Heart right ventricle (tissue), 16 donors: ENCODE measurements at regions not wholly inside any gene's neighbourhood (a gene's known extent, or its start where the extent isn't known, plus 50 kb on each side); places are given as distances from the start of the nearest gene placed in this dataset.
A peak's percentile ranks its signal among the peaks of the same experiment; 100 is the strongest.
"Not testable (repeated sequence)": the region's sequence is repeated elsewhere in the genome, so short reads cannot be mapped to it uniquely, and the experiment has no call there.

Experiments used
- ATAC-seq, 8 donors: fragments of 200-7000 bp; cut with Tn5 transposase; one replicate each; pipeline ENCODE4 v1.9.1; 2020; ENCODE audit warnings: mild to moderate bottlenecking in 8 of 8, moderate library complexity in 8 of 8, moderate number of reproducible peaks in 1 of 8
- DNase-seq, 2 donors: peaks; one replicate each; pipeline ENCODE4 v3.0.0-alpha.2; 2020
- H3K27ac ChIP-seq, 10 donors: fragments of 200-600 bp; sonication (generic) in 2 of 10; one replicate each; pipeline versions ENCODE4 v1.5.0 to v1.8.0; 2020 to 2022; ENCODE audit warnings: mild to moderate bottlenecking in 3 of 10
- H3K27me3 ChIP-seq, 7 donors: fragments of 200-600 bp; one replicate each; pipeline ENCODE4 v1.8.0; 2021 to 2022; ENCODE audit warnings: mild to moderate bottlenecking in 2 of 7
- H3K36me3 ChIP-seq, 9 donors: fragments of 200-600 bp; sonication (generic) in 1 of 9; one replicate each; pipeline versions ENCODE4 v1.5.0 to v1.8.0; 2020 to 2022; ENCODE audit warnings: mild to moderate bottlenecking in 2 of 9
- H3K4me1 ChIP-seq, 9 donors: fragments of 200-600 bp; sonication (generic) in 1 of 9; one replicate each; pipeline versions ENCODE4 v1.5.0 to v1.8.0; 2020 to 2022; ENCODE audit warnings: mild to moderate bottlenecking in 4 of 9
- H3K4me3 ChIP-seq, 10 donors: fragments of 200-600 bp; sonication (generic) in 2 of 10; one replicate each; pipeline versions ENCODE4 v1.5.0 to v1.8.0; 2020 to 2022; ENCODE audit warnings: mild to moderate bottlenecking in 7 of 10, moderate library complexity in 2 of 10
- H3K9me3 ChIP-seq, 11 donors: fragments of 200-600 bp in 10 of 11; sonication (generic) in 2 of 11; one replicate each; pipeline versions ENCODE4 v1.5.0 to v1.8.0; 2013 to 2022; ENCODE audit warnings: mild to moderate bottlenecking in 2 of 11, control low read depth in 1 of 11, moderate library complexity in 1 of 11
- WGBS, 2 donors: extraction: QIAGEN DNeasy Blood & Tissue Kit; methylation state at CpG; one replicate each; pipeline ENCODE4 v1.1.7; 2013; ENCODE audit warnings: inconsistent platforms in 1 of 2; 5-methylcytosine and 5-hydroxymethylcytosine counted together
- intact Hi-C, 10 donors: fragments of 100-400 bp; cut with DNase I; formaldehyde crosslinking; loops; one replicate each; pipeline versions ENCODE4 v1.11.1 to v1.14.2; 2022
- TF ChIP-seq, protein P1 (sequence below), 9 donors: fragments of 200-600 bp; sonication (generic) in 2 of 9; IDR thresholded peaks; one replicate each; pipeline versions ENCODE4 v1.5.0 to v1.8.0; 2021 to 2022; ENCODE audit warnings: antibody characterized with exemption in 9 of 9, mild to moderate bottlenecking in 5 of 9, moderate library complexity in 1 of 9
- donor health status: Arrhythmogenic right ventricular cardiomyopathy.
- donor health status: ischemic (EF 13 %, LVEDD 7.1; RV severe dilation, severe dysfunction).
- donor health status: healthy with polysubstance abuse.
- donor health status: DM: no; HTN: yes; CAD: no.
- donor health status: DM: no; HTN: no; CAD: no.
- donor health status: ischemic (EF 25% LVEDD 6.9; RV normal size, moderate dysfunction).
- donor health status: ischemic (EF 25% LVEDD 5.7; RV mildly dilated, moderate dysfunction).
- donor health status: healthy.
- donor health status: DM: yes; HTN: yes; CAD: no.
- donor health status: Ischemic cardiomyopathy.
- donor health status: ischemic (EF 35%, LVEDD 5.7; RV mildly dilated, moderate dysfunction).
- donor health status: nonischemic (EF 11% LVEDD 7.7; RV severe dilation, severe dysfunction).
- donor health status: DM: yes; HTN: yes; CAD: no.
- donor health status: PGD.
- donor health status: ischemic (EF 29% LVEDD 5.4; RV normal size, mild dysfunction).
- donor health status: nonischemic (EF 23%, LVEDD 6.1; RV moderate dilation, normal function).

DNA sequence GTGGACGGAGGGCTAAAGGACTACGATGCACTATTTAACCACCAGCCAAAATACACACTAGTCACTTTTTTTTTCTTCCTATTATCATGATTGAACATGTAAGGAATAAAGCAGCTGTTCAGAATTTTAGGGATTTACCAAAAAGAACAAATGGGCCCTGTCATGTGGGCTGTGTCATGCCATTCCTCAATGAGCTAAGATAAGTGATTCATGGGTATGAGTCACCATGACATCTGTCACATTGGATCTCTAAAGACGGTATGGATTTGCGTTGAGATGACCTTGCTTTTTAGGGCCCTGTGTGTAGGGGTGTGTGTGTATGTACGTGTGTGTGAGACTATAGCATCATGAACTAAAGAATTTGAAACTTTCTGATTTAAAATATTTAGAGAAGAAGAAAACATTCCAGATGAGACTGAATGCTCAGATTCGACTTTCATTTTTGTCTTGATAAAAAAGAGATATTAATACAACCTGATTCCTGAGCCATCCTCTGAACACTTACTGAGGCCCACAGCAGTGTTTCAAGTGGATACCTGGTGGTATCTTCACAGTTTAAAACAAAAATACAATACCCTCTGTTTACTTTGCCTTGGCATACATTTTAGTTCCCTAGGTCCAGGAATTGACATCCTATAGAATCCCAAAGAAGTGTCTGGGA lies 246.1 kb upstream of the DUSP10 start:
- Histone ChIP-seq H3K36me3 (no peaks in the 10 kb centered on the region), H3K27me3 (no peaks in the 10 kb centered on the region), H3K9me3 (no peaks in the 10 kb centered on the region), H3K4me3 (no peak overlapping the region), H3K4me1 (no peaks in the 10 kb centered on the region), H3K27ac (peak overlapping the region in 1 of 10 donors; percentile 45)
- TF ChIP-seq, protein P1, sequence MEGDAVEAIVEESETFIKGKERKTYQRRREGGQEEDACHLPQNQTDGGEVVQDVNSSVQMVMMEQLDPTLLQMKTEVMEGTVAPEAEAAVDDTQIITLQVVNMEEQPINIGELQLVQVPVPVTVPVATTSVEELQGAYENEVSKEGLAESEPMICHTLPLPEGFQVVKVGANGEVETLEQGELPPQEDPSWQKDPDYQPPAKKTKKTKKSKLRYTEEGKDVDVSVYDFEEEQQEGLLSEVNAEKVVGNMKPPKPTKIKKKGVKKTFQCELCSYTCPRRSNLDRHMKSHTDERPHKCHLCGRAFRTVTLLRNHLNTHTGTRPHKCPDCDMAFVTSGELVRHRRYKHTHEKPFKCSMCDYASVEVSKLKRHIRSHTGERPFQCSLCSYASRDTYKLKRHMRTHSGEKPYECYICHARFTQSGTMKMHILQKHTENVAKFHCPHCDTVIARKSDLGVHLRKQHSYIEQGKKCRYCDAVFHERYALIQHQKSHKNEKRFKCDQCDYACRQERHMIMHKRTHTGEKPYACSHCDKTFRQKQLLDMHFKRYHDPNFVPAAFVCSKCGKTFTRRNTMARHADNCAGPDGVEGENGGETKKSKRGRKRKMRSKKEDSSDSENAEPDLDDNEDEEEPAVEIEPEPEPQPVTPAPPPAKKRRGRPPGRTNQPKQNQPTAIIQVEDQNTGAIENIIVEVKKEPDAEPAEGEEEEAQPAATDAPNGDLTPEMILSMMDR (IDR thresholded peaks at IDR 0.05) = no peak
- intact Hi-C loops = no loop called here
- whole genome bisulfite sequencing, 2 donors = 63 to 74% methylated on average over 6 of the region's 6 CpGs
- DNase-seq (no peak), ATAC-seq (peak in 2 of 8 donors; percentile 26 to 75)

DNA sequence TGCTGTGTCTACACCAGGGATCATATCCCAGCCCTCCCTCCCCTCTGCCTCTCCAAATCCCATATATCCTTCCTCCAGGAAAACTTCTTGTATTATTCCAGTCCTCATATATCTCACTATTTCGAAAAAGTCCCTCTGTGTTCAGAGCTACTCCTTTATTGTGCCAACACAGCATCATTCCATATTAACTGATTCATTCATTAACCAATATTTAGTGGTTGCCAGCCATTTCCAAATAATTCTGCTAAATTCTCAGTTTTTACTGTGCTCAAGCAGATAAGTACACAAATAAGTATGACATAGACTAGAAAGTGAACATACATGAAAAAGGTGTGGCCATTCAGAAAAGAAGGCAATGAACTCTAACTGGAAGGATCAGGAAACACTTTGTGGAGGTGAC lies 241.6 kb upstream of the DUSP10 start:
- Histone ChIP-seq H3K27me3 (peaks cover 0 to 4% (median 0%) of the 10 kb centered on the region in 7 donors), H3K9me3 (no peaks in the 10 kb centered on the region), H3K4me3 (no peak overlapping the region), H3K36me3 (no peaks in the 10 kb centered on the region), H3K27ac (no peak overlapping the region), H3K4me1 (no peaks in the 10 kb centered on the region)
- DNase-seq (no peak), ATAC-seq (no peak)
- intact Hi-C loops = no loop called here
- 81 to 89% methylated on average over 1 of the region's 1 CpG for WGBS, 2 donors
- TF ChIP-seq, protein P1 (IDR thresholded peaks at IDR 0.05) = no peak

DNA sequence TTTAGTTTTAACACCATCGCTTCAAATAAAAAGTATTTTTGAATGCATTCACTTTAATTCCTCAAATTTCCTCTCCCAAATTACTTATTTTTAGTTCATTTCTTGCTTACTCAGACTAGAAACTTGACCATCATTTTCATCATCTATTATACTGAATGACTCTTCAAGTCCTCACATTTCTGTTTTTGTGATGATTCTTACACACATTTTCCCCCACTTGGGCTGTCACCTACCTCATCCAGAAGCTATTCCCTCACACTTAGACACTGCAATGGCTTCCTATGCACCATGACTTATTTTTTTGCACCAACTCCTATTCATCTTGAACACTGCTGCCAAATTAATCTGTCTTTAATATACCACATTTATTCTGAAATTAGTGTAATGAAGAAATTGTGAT lies 239.6 kb upstream of the DUSP10 start:
- Histone ChIP-seq H3K4me3 (no peak overlapping the region), H3K36me3 (no peaks in the 10 kb centered on the region), H3K9me3 (no peaks in the 10 kb centered on the region), H3K4me1 (no peaks in the 10 kb centered on the region), H3K27me3 (peaks cover 0 to 4% (median 0%) of the 10 kb centered on the region in 7 donors), H3K27ac (no peak overlapping the region)
- TF ChIP-seq, protein P1 (IDR thresholded peaks at IDR 0.05) = no peak
- intact Hi-C loops = no loop called here
- DNase-seq (no peak), ATAC-seq (no peak)
- WGBS, 2 donors = 91 to 100% methylated on average over 1 of the region's 1 CpG

GRCh38 chr1:221979444-221980032 lies 237.6 kb upstream of the DUSP10 start:
- Histone ChIP-seq H3K4me1 (no peaks in the 10 kb centered on the region), H3K27ac (no peak overlapping the region), H3K9me3 (no peaks in the 10 kb centered on the region), H3K36me3 (no peaks in the 10 kb centered on the region), H3K4me3 (no peak overlapping the region), H3K27me3 (peaks cover 0 to 4% (median 0%) of the 10 kb centered on the region in 7 donors)
- TF ChIP-seq, protein P1 (IDR thresholded peaks at IDR 0.05) = peak in 3 of 9 donors; percentile 6 to 26 (median 22)
- intact Hi-C loops = no loop called here
- DNase-seq (no peak), ATAC-seq (no peak)

GRCh38 chr1:221978631-221979334 lies 236.9 kb upstream of the DUSP10 start:
- H3K27ac ChIP-seq, intact Hi-C loops, H3K9me3 ChIP-seq, H3K27me3 ChIP-seq, H3K4me3 ChIP-seq, H3K4me1 ChIP-seq, H3K36me3 ChIP-seq, ATAC-seq, DNase-seq: not testable (repeated sequence)
- 82 to 92% methylated on average over 9 of the region's 9 CpGs for WGBS, 2 donors

DNA sequence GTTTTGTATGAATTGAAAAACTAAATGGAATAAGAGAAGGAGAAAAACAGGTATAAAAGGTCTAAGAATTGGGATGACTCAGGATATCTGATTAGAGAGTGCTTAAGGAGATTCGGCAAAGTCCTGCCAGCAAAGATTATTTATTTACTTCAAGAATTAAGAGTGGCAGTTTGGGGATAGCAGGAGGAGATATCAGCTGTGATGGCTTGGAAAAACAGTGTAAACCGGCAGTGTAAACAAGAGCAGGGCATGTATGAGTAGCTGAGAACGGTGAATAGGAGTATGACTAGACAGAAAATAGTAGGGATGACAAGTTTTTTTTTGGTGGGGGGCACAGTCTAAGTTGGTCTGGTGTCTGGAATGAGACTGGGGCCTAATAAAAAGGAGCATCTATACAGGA lies 231.9 kb upstream of the DUSP10 start:
- 64% methylated on average over 3 of the region's 3 CpGs for WGBS, 2 donors
- ATAC-seq, DNase-seq, intact Hi-C loops, H3K27me3 ChIP-seq, H3K4me3 ChIP-seq, H3K9me3 ChIP-seq, H3K27ac ChIP-seq, H3K4me1 ChIP-seq, H3K36me3 ChIP-seq: not testable (repeated sequence)
